ENCODE measurements at regions not wholly inside any gene's neighbourhood (a gene's known extent, or its start where the extent isn't known, plus 50 kb on each side); places are given as distances from the start of the nearest gene placed in this dataset.

DNA sequence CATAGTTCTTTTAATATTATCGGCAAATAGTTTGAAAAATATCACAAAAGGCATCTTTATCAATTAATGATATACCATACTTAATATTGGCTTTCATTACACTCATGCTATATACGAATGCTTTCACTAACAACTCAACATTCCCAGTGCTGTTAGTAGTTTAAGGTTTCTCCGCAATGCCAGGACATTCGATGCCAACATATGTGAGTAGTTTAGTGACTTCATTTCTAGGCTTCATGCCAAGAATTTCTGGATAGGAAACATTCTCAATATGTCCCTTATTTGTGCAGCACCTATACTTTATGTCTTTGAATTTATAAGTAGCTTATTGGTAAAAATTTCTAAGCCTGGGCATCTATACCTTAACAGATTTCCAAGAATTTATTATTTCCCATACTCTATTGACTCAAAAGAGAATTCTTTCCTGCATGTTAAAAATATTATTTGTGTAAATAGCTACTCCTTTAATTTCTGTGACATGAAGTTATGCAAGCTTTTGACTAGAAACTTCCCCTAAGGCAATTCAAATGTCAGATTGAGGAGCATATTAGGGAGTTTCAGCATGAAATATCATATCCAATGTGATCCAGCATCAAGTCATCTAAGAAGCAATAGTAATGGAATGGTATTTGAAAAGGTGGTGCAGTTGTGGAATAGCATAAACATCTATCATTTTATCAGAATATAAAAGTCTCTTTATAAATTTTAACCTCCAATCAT, 236.0 kb upstream of the STXBP5 start:
- TF ChIP-seq CTCF (IDR thresholded peaks at IDR 0.05; ENCODE audit: unreplicated experiment): no peak
- no peaks in the 10 kb centered on the region for H3K36me3 Mint-ChIP-seq (ENCODE audit: insufficient read depth, unreplicated experiment)
- intact Hi-C loops (cut with micrococcal nuclease; ENCODE audit: unreplicated experiment): no loop called here
- H3K9me3 Mint-ChIP-seq (ENCODE audit: low read depth, unreplicated experiment): peaks cover 10% of the 10 kb centered on the region
- no TSS peak for BruUV-seq (replicated peaks)
- CTCF ChIA-PET: no interaction called here
- no peak for DNase-seq
- no peaks in the 10 kb centered on the region for H3K4me1 Mint-ChIP-seq (ENCODE audit: low read depth, unreplicated experiment)
- H3K4me3 Mint-ChIP-seq (ENCODE audit: low read depth, unreplicated experiment): no peak overlapping the region
- no peak overlapping the region for H3K27ac Mint-ChIP-seq (ENCODE audit: unreplicated experiment)
- H3K27me3 Mint-ChIP-seq (ENCODE audit: unreplicated experiment): no peaks in the 10 kb centered on the region

- no peak overlapping the region for H3K4me3 Mint-ChIP-seq (ENCODE audit: low read depth, unreplicated experiment)
- intact Hi-C loops (cut with micrococcal nuclease; ENCODE audit: unreplicated experiment): no loop called here
- H3K36me3 Mint-ChIP-seq (ENCODE audit: insufficient read depth, unreplicated experiment): no peaks in the 10 kb centered on the region
- no peak overlapping the region for H3K27ac Mint-ChIP-seq (ENCODE audit: unreplicated experiment)
- no TSS peak for BruUV-seq (replicated peaks)
- CTCF ChIA-PET: no interaction called here
- H3K9me3 Mint-ChIP-seq (ENCODE audit: low read depth, unreplicated experiment): no peaks in the 10 kb centered on the region
- no peaks in the 10 kb centered on the region for H3K27me3 Mint-ChIP-seq (ENCODE audit: unreplicated experiment)
- no peak for DNase-seq
- no peak for TF ChIP-seq CTCF (IDR thresholded peaks at IDR 0.05; ENCODE audit: unreplicated experiment)
- no peaks in the 10 kb centered on the region for H3K4me1 Mint-ChIP-seq (ENCODE audit: low read depth, unreplicated experiment)
Observed at GRCh38 chr6:146972546-146972945, 231.7 kb upstream of the STXBP5 start.

DNA sequence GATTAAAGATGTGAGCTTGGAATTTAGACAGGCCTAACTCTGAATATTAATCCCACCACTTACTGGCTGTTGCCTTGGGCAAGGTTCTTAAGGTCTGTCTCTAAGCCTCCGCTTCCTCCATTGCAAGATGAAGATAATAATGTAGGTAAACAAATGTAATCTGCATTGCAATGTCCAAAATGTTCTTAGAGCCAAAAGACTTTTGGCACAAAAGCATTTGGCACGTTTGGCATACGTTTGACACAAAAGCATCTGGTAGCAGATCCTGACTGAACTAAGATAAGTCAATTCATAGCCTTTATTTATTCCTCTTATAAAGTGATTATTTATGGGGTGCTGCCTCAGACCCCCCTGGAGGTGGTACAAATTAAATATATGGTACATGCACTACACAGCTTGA, 229.9 kb upstream of the STXBP5 start:
- Mint-ChIP-seq H3K9me3 (ENCODE audit: low read depth, unreplicated experiment) (no peaks in the 10 kb centered on the region), H3K36me3 (ENCODE audit: insufficient read depth, unreplicated experiment) (no peaks in the 10 kb centered on the region), H3K27me3 (ENCODE audit: unreplicated experiment) (no peaks in the 10 kb centered on the region), H3K27ac (ENCODE audit: unreplicated experiment) (no peak overlapping the region), H3K4me1 (ENCODE audit: low read depth, unreplicated experiment) (no peaks in the 10 kb centered on the region), H3K4me3 (ENCODE audit: low read depth, unreplicated experiment) (no peak overlapping the region)
- CTCF ChIA-PET: no interaction called here
- DNase-seq: no peak
- intact Hi-C loops (cut with micrococcal nuclease; ENCODE audit: unreplicated experiment): no loop called here
- no peak for TF ChIP-seq CTCF (IDR thresholded peaks at IDR 0.05; ENCODE audit: unreplicated experiment)
- no TSS peak for BruUV-seq (replicated peaks)

- CTCF ChIA-PET: no interaction called here
Observed at GRCh38 chr6:146975093-146975492, 229.1 kb upstream of the STXBP5 start.

More at GRCh38 chr6:146975093-146975492, 229.1 kb upstream of the STXBP5 start:
- Mint-ChIP-seq H3K4me3 (ENCODE audit: low read depth, unreplicated experiment) (no peak overlapping the region), H3K36me3 (ENCODE audit: insufficient read depth, unreplicated experiment) (no peaks in the 10 kb centered on the region), H3K4me1 (ENCODE audit: low read depth, unreplicated experiment) (no peaks in the 10 kb centered on the region), H3K27me3 (ENCODE audit: unreplicated experiment) (no peaks in the 10 kb centered on the region), H3K27ac (ENCODE audit: unreplicated experiment) (no peak overlapping the region), H3K9me3 (ENCODE audit: low read depth, unreplicated experiment) (no peaks in the 10 kb centered on the region)
- no peak for DNase-seq
- no peak for TF ChIP-seq CTCF (IDR thresholded peaks at IDR 0.05; ENCODE audit: unreplicated experiment)
- intact Hi-C loops (cut with micrococcal nuclease; ENCODE audit: unreplicated experiment): no loop called here
- BruUV-seq (replicated peaks): no TSS peak
